ENCODE measurements at regions not wholly inside any gene's neighbourhood (a gene's known extent, or its start where the extent isn't known, plus 50 kb on each side); places are given as distances from the start of the nearest gene placed in this dataset.

- DNase-seq (ENCODE audit: low spot score): no peak
Measured at GRCh38 chr7:84682543-84682942, 488.0 kb upstream of the SEMA3A start.

DNA sequence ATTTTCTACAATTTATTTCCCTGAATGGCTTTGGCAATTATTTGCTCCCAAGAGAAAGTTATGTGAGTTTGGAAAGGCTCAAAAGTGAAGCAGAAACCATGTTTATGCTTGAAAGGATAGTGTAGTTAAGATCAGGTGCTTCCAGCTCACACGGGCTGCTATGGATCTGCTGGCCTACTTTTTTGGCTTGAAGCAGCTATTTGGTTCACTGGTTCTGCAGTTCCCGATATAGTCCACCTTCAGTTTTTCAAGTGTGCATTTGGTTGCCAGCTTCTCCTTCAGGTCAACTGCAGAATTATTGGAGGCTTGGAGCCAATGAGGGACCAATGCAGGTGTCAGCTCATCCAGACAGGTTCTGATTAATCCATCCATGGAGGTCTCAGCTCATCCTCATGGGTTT lies 484.3 kb upstream of the SEMA3A start:
- no peak for DNase-seq (ENCODE audit: low spot score)

DNA sequence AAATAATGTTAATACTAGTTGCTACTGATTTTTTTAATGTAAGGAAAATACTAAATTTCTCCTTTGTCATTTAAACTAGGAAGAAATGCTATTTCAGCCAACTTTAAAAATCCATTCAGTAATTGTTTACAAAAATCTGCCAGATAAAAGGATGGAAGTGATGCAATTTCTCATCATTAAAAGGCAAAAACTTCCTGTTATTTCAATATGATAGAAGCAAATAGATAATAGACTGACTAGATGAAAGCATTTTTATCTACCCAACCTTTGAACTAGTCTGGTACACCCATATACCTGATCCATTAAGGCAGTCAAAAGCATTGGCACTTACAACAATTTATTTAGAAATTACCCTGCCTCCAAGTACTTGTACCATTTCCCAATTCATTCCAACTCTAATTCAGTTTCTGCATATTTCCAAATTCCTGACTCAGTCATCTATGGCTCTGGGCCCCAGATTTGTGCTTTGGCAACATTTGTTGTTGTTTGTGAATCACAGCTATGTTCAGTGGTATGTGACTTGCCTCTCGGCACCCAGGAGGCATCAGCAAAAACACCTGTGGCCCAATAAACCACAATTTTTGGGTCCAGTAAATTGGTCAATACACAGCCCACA lies 482.6 kb upstream of the SEMA3A start:
- no peak for DNase-seq (ENCODE audit: low spot score)

GRCh38 chr7:84675633-84676034 lies 481.0 kb upstream of the SEMA3A start:
- peak; percentile 56 for DNase-seq (ENCODE audit: low spot score)

GRCh38 chr7:84674236-84674913 lies 479.8 kb upstream of the SEMA3A start:
- no peak for DNase-seq (ENCODE audit: low spot score)

- no peak for DNase-seq (ENCODE audit: low spot score)
Measured at GRCh38 chr7:84669177-84669732, 474.7 kb upstream of the SEMA3A start.

DNA sequence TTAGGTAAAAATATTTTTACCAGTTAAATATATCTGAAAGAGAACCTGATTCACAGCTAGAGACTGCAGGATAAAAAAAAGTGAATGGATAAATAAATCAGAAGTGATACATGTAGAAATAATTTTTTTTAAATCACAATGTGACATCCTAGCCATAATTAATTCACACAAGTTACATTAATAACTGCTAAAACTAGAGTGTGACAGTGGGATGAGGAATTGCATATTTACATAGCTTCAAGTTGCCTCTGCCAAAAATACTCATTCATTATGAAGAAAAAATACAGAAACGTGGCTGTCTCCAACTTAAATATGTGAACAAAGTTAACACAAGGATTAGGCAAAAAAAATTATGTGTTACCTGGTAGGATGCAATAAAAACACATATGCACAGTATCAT lies 473.5 kb upstream of the SEMA3A start:
- no peak for DNase-seq (ENCODE audit: low spot score)

- no peak for DNase-seq (ENCODE audit: low spot score)
Measured at GRCh38 chr7:84666651-84667050, 472.1 kb upstream of the SEMA3A start.

DNA sequence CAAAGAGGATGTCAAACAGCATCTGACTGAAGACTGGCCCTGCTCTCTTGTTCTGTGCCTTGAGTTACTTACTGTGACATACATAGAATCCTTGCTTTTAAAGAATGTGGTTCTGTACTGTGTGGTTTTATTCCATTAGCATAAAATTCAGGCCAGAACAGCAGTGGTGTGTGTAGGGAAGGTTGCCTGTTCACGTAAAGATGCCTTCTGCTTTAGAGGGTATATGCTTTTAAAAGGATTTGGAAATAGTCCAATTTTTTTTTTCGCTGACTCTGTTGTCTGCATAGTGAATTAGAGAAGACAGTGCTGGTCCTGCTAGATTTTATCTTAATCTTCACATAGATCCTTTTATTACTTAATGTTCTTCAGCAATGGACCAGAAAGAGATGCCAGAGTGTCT lies 470.8 kb upstream of the SEMA3A start:
- no peak for DNase-seq (ENCODE audit: low spot score)

- no peak for DNase-seq (ENCODE audit: low spot score)
Measured at GRCh38 chr7:84664626-84665025, 470.0 kb upstream of the SEMA3A start.

- DNase-seq (ENCODE audit: low spot score): no peak
Measured at GRCh38 chr7:84663224-84663623, 468.6 kb upstream of the SEMA3A start.

GRCh38 chr7:84658286-84658685 lies 463.7 kb upstream of the SEMA3A start:
- DNase-seq (ENCODE audit: low spot score): no peak

DNA sequence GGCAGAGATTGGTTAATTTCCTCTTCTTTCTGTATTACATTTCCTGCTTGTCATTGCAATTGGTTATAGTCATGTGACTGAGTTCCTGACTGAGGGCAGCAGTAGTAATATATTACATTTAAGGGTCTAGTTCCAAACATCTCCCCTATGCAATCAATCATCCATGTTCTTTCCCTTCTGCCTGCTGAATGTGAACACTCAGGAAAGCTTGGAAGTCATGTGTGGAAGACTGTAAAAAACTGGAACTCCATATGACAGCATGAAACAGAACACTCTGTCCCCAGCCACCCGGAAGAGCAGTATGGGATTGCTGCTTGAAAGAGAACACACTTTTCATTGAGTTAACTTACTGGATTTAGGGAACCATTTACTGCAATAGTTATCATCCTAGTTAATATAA lies 459.7 kb upstream of the SEMA3A start:
- DNase-seq (ENCODE audit: low spot score): no peak

DNA sequence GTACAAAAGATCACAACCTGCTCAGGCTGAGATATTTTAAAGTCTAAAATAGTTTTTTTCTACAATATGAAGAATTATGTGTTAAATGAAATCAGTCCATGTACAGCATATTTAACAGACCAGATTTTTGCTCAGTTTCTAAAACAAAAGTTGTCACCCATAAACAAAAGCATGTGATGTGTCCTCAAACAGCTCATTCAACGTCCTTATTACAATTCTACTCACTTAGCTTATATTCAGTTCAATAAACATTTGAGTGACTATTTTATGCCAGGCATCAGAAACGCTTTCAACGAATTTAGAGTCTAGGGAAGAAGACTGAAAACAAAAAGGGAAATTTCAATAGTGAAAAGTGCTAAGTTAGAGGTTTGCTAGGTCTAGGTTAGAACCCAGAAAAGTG lies 457.3 kb upstream of the SEMA3A start:
- no peak for DNase-seq (ENCODE audit: low spot score)

DNA sequence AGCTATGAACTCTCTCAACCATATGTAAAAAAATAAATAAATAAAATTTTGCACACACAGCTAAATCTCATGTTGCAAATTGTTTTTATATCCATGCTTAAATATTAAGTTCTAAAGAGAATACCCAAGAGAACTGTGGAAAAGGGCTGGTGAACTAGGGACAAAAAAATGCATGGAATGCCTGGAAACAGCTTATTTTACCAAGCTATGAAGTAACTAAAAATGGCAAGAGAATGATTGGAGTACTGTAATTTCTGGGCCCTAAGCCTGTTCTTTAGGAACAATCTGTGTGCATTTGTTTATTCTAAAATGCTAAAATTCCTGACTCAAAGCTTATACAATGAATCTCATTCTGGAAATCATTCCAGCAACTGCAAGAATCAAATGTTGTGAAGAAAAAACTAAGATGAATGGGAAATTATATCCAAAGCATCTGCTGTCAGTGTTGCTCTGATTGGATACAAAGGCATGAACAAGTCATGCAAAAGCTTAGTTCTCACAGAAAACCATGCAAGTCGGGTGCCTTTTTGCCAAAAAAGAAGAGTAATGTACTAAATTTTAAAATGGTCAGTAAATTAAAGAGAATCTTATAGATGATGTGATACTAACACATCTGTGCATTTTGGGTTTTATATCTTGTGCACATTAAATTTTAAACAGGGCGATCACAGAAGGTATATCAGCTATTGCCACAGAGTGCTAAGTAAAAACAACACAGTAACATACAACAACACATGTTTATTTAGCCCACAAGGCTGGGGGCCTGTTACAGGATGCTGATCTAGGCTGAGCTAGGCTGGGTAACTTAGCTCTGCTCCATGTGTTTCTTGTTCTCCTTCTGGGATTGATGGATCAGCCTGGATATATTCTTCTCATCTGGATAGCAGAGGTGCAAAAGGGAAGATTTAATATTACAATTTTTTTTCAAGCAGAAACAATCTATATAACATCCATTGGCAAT lies 453.5 kb upstream of the SEMA3A start:
- peak; percentile 64 for DNase-seq (ENCODE audit: low spot score)

GRCh38 chr7:84642611-84643010 lies 448.0 kb upstream of the SEMA3A start:
- no peak for DNase-seq (ENCODE audit: low spot score)

DNA sequence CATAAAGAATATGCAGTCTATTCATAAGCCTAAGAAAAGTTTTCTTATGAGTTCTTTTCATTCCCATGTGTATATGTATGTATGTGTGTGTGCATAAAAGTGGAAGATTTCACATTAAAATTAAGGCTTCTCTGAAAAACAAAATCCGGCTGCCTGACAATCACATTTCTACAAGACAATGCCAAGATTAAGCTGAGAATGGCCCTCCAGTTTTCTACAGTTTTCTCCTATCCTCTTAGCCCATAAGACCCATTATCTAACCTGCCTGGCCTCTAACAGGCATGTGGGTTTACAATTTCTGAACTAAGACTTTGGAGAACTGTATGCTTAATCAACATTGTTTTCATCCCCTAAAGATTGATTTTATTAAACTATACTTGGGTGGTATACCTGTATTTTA lies 446.0 kb upstream of the SEMA3A start:
- no peak for DNase-seq (ENCODE audit: low spot score)

- DNase-seq (ENCODE audit: low spot score): no peak
Measured at GRCh38 chr7:84638339-84638697, 443.7 kb upstream of the SEMA3A start.

DNA sequence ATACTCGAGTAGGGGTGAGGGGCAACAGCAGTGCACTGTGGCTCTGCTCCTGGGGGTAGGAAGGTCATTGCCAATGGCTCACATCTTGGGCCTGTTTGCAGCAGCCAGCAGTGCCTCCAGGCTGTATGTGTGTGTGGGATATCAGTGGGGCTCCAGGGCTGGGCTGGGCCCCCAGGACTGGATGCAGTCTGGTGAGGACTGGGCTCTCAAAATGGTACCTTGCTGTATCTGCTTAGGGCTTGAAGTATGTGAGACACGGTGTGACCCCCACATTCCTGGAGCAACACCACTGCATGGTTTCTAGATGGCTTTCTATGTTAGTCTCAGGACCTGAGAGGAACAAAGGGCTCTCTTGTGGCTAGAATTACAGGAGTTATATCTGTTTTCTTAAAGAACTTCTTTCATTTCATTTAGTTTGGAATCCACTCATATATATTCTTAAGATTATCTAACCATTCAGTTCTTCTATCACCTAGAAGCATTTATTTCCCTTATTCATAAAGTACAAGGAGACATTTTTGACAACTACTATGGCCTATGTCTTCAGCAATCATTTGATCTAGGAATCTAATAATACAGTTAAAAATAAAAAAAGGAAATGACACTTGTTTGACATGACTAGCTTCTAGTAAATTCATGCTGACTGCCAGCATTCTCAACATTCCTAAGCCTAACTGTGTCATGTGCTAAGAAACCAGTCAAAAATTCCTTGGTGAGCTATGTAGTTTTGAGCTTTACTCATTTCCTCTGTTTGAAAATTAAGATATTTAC lies 443.2 kb upstream of the SEMA3A start:
- DNase-seq (ENCODE audit: low spot score): peak; percentile 71

GRCh38 chr7:84631913-84632312 lies 437.3 kb upstream of the SEMA3A start:
- no peak for DNase-seq (ENCODE audit: low spot score)

- no peak for DNase-seq (ENCODE audit: low spot score)
Measured at GRCh38 chr7:84629640-84630318, 435.2 kb upstream of the SEMA3A start.

Measured in H4 (cell line).